Endothelial cell of umbilical vein (primary cell): ENCODE measurements at regions not wholly inside any gene's neighbourhood (a gene's known extent, or its start where the extent isn't known, plus 50 kb on each side); places are given as distances from the start of the nearest gene placed in this dataset.

ENCODE experiments used
- BruUV-seq: library from RNA; stranded (reverse); fragments of 400-500 nt; replicated peaks from 2 replicates; lab custom pipeline; 2021; lab: Mats Ljungman, UMichigan
- CTCF ChIA-PET: fragments of 300-600, 350-600 bp; sonication (Branson Sonifier 250); formaldehyde crosslinking; loops from one replicate; lab custom pipeline; 2021; ENCODE audit warnings: antibody characterized with exemption, inconsistent platforms; lab: Charles Lee
- POLR2A ChIA-PET: fragments of 300-600, 350-600 bp; sonication (Branson Sonifier 250); formaldehyde crosslinking; loops from one replicate; lab custom pipeline; 2021; ENCODE audit warnings: antibody characterized with exemption, inconsistent platforms; lab: Charles Lee
- DNase-seq: peaks from one replicate; pipeline ENCODE4 v3.0.0-alpha.2; 2011; ENCODE audit warnings: low read depth, low spot score
- FAIRE-seq: peaks from 2 replicates; lab custom pipeline; 2011; peaks lifted over from hg19 to GRCh38; lab: Jason Lieb, UNC
- H2AFZ ChIP-seq: 2 replicates; pipeline ENCODE4 v1.6.0; 2012; ENCODE audit warnings: low read depth, low read length, control low read depth, inconsistent platforms
- H3K27ac ChIP-seq: 2 replicates; pipeline ENCODE4 v1.5.1; 2011; ENCODE audit warnings: low read depth, mild to moderate bottlenecking, control low read depth, low read length, moderate library complexity; ENCODE audit not compliant: insufficient read depth
- H3K27me3 ChIP-seq, 2 experiments: 2 replicates each; pipeline versions ENCODE4 v1.6.0 to v1.6.1; 2011; ENCODE audit warnings: low read length in 2 of 2, mixed read lengths in 1 of 2; ENCODE audit not compliant: control insufficient read depth in 2 of 2, insufficient read depth in 2 of 2
- H3K36me3 ChIP-seq, 2 experiments: 2 replicates in 1 of 2; 3 replicates in 1 of 2; pipeline ENCODE4 v1.5.1; 2011; ENCODE audit warnings: low read length in 2 of 2, mild to moderate bottlenecking in 1 of 2, moderate library complexity in 1 of 2; ENCODE audit not compliant: control insufficient read depth in 2 of 2, insufficient read depth in 2 of 2; ENCODE audit errors: extremely low read depth in 1 of 2
- H3K4me1 ChIP-seq: 3 replicates; pipeline ENCODE4 v1.5.1; 2011; ENCODE audit warnings: mild to moderate bottlenecking, low read length; ENCODE audit not compliant: control insufficient read depth, insufficient read depth; ENCODE audit errors: extremely low read depth
- H3K4me2 ChIP-seq: 2 replicates; pipeline ENCODE4 v1.6.1; 2011; ENCODE audit warnings: low read length, control low read depth, mixed read lengths; ENCODE audit not compliant: insufficient read depth
- H3K4me3 ChIP-seq, 3 experiments: fragments of 200-600 bp in 1 of 3; sonication (generic), shearing (Covaris generic) in 1 of 3; replicated peaks in 1 of 3; 2 replicates each; pipeline ENCODE4 v1.5.1; 2011 to 2016; ENCODE audit warnings: control low read depth in 3 of 3, low read length in 3 of 3, mild to moderate bottlenecking in 2 of 3, inconsistent platforms in 1 of 3, low read depth in 1 of 3, moderate library complexity in 1 of 3; ENCODE audit not compliant: insufficient read depth in 1 of 3
- H3K79me2 ChIP-seq: 2 replicates; pipeline ENCODE4 v1.6.0; 2012; ENCODE audit warnings: low read length, inconsistent platforms; ENCODE audit not compliant: control insufficient read depth, insufficient read depth
- H3K9ac ChIP-seq: replicated peaks from 2 replicates; pipeline ENCODE3; 2011; ENCODE audit warnings: low read length, control low read depth; ENCODE audit not compliant: insufficient read depth; ENCODE audit errors: extremely low read depth
- H3K9me1 ChIP-seq: replicated peaks from 3 replicates; pipeline ENCODE4 v1.6.0; 2011; ENCODE audit warnings: mild to moderate bottlenecking, low read length; ENCODE audit not compliant: control insufficient read depth, insufficient read depth; ENCODE audit errors: extremely low read depth
- H3K9me3 ChIP-seq: replicated peaks from 2 replicates; pipeline ENCODE4 v1.5.1; 2012; ENCODE audit warnings: low read length, inconsistent platforms; ENCODE audit not compliant: control insufficient read depth, insufficient read depth
- H4K20me1 ChIP-seq: replicated peaks from 2 replicates; pipeline ENCODE3; 2011; ENCODE audit warnings: mild to moderate bottlenecking, low read length; ENCODE audit not compliant: control insufficient read depth, insufficient read depth; ENCODE audit errors: extremely low read depth
- CTCF ChIP-seq, 2 donors: IDR thresholded peaks; 1 replicate in 1 of 2; 2 replicates in 1 of 2; pipeline ENCODE4 v1.5.1; 2011; ENCODE audit warnings: low read length in 2 of 2, mild to moderate bottlenecking in 2 of 2, moderate library complexity in 2 of 2, control low read depth in 1 of 2, inconsistent platforms in 1 of 2, low read depth in 1 of 2; ENCODE audit not compliant: insufficient read depth in 1 of 2; ENCODE audit errors: extremely low read depth in 1 of 2
- EZH2 ChIP-seq: IDR thresholded peaks from 2 replicates; pipeline ENCODE4 v1.6.1; 2012; ENCODE audit warnings: borderline replicate concordance, low read depth, mild to moderate bottlenecking, moderate library complexity, low read length, inconsistent platforms; ENCODE audit not compliant: severe bottlenecking
- FOS ChIP-seq: IDR thresholded peaks from 2 replicates; pipeline ENCODE4 v1.6.1; 2011; ENCODE audit warnings: mild to moderate bottlenecking, low read length, moderate library complexity, borderline replicate concordance; ENCODE audit not compliant: insufficient read depth
- GATA2 ChIP-seq: IDR thresholded peaks from 2 replicates; pipeline ENCODE4 v1.7.0; 2011; ENCODE audit warnings: low read depth, mild to moderate bottlenecking, moderate library complexity, mixed read lengths, low read length; ENCODE audit not compliant: insufficient read length, insufficient read depth
- MAX ChIP-seq: IDR thresholded peaks from 2 replicates; pipeline ENCODE4 v1.6.1; 2011; ENCODE audit not compliant: insufficient read depth, insufficient read length
- MYC ChIP-seq: IDR thresholded peaks from one replicate; pipeline ENCODE4 v1.6.1; 2011; ENCODE audit warnings: mild to moderate bottlenecking, low read depth, low read length
- POLR2A ChIP-seq: IDR thresholded peaks from 2 replicates; pipeline ENCODE4 v1.6.1; 2012; ENCODE audit warnings: low read depth, mild to moderate bottlenecking, control low read depth, low read length
- POLR2AphosphoS5 ChIP-seq: IDR thresholded peaks from 2 replicates; pipeline ENCODE4 v1.6.1; 2012; ENCODE audit warnings: low read depth, mild to moderate bottlenecking, control low read depth, low read length, moderate library complexity; ENCODE audit not compliant: insufficient read depth
- dilution Hi-C: fragments of 300-500 bp; cut with MboI; formaldehyde crosslinking; loops from one replicate; pipeline ENCODE4 v1.15.0; 2019; ENCODE audit warnings: low sequenced_read_pairs; ENCODE audit not compliant: extremely low pct_ligation_motif_present
- intact Hi-C: fragments of 100-400 bp; cut with micrococcal nuclease; formaldehyde crosslinking; loops from one replicate; pipeline ENCODE4 v1.10.0; 2022

- ChIA-PET POLR2A (no interaction called here), CTCF (no interaction called here)
- DNase-seq (no peak), FAIRE-seq (no peak)
- Histone ChIP-seq H3K4me3 (no peak overlapping the region), H3K9ac (no peak overlapping the region), H3K9me1 (no peaks in the 10 kb centered on the region), H3K27ac (no peak overlapping the region), H3K27me3 (no peaks in the 10 kb centered on the region), H2AFZ (no peak overlapping the region), H3K9me3 (peaks cover 2% of the 10 kb centered on the region), H3K4me2 (no peak overlapping the region), H3K79me2 (no peaks in the 10 kb centered on the region), H4K20me1 (no peaks in the 10 kb centered on the region), H3K4me1 (no peaks in the 10 kb centered on the region), H3K36me3 (no peaks in the 10 kb centered on the region)
- TF ChIP-seq FOS (no peak), POLR2AphosphoS5 (no peak), POLR2A (no peak), CTCF (IDR thresholded peaks at IDR 0.05; ENCODE audit: extremely low read depth in 1 of 2, insufficient read depth in 1 of 2, low read depth in 1 of 2, low read length in 2 of 2) (no peak), MYC (no peak), EZH2 (no peak), MAX (no peak), GATA2 (no peak)
- dilution Hi-C loops (no loop called here), intact Hi-C loops (no loop called here)
- BruUV-seq, result no TSS peak
Observed at GRCh38 chr7:9625953-9626352, 1192.5 kb downstream of the NXPH1 start.
